K562 (cell line): ENCODE measurements at regions not wholly inside any gene's neighbourhood (a gene's known extent, or its start where the extent isn't known, plus 50 kb on each side); places are given as distances from the start of the nearest gene placed in this dataset.

Source experiments
- ATAC-seq: fragments of 200-7000 bp; cut with Tn5 transposase; 3 replicates; pipeline ENCODE4 v1.9.1; 2020; ENCODE audit warnings: moderate library complexity
- BruUV-seq: library from RNA; stranded (reverse); fragments of 400-500 nt; replicated peaks from 2 replicates; lab custom pipeline; 2021; lab: Mats Ljungman, UMichigan
- CTCF ChIA-PET: fragments of 300-600 bp; formaldehyde crosslinking; extraction: SDS; loops from one replicate; lab custom pipeline; 2021; ENCODE audit warnings: low intra/inter-chr PET ratio; lab: Yijun Ruan, JAX
- POLR2A ChIA-PET: fragments of 300-600, 350-650 bp; sonication (Branson Sonifier 250); formaldehyde crosslinking; extraction: SDS; loops from one replicate; lab custom pipeline; 2021; ENCODE audit warnings: antibody characterized with exemption, inconsistent platforms; lab: Yijun Ruan, JAX
- DNase-seq, 4 experiments: peaks; one replicate each; pipeline versions ENCODE4 v3.0.0 to v3.0.0-alpha.2; 2011 to 2018; ENCODE audit warnings: low spot score in 3 of 4, mixed read lengths in 3 of 4; ENCODE audit errors: extremely low read depth in 1 of 4
- FAIRE-seq: peaks from 2 replicates; lab custom pipeline; 2011; peaks lifted over from hg19 to GRCh38; lab: Jason Lieb, UNC
- H2AFZ ChIP-seq: 2 replicates; pipeline ENCODE4 v1.6.0; 2011; ENCODE audit warnings: low read depth, low read length, control low read depth, inconsistent platforms
- H3K27ac ChIP-seq: fragments of 200-600 bp; 3 replicates; pipeline ENCODE4 v1.8.0; 2011; ENCODE audit warnings: low read depth, mild to moderate bottlenecking, control low read depth, inconsistent platforms, low read length, moderate library complexity, mixed read lengths; ENCODE audit errors: extremely low read depth
- H3K27me3 ChIP-seq, 2 experiments: fragments of 300-600 bp in 1 of 2; 2 replicates in 1 of 2; 3 replicates in 1 of 2; pipeline versions ENCODE4 v1.6.0 to v1.8.0; 2011; ENCODE audit warnings: inconsistent platforms in 2 of 2, low read length in 2 of 2, mild to moderate bottlenecking in 1 of 2, mixed read lengths in 1 of 2, moderate library complexity in 1 of 2; ENCODE audit not compliant: control insufficient read depth in 2 of 2, insufficient read depth in 2 of 2
- H3K36me3 ChIP-seq: fragments of 300-600 bp; 3 replicates; pipeline ENCODE4 v1.8.0; 2011; ENCODE audit warnings: mild to moderate bottlenecking, low read length, inconsistent platforms; ENCODE audit not compliant: control insufficient read depth, insufficient read depth
- H3K4me1 ChIP-seq, 2 experiments: fragments of 200-600 bp in 1 of 2; replicated peaks in 1 of 2; 2 replicates in 1 of 2; 3 replicates in 1 of 2; pipeline versions ENCODE4 v1.5.1 to v1.8.0; 2011; ENCODE audit warnings: inconsistent platforms in 2 of 2, low read length in 2 of 2, mild to moderate bottlenecking in 1 of 2, mixed read lengths in 1 of 2, moderate library complexity in 1 of 2; ENCODE audit not compliant: control insufficient read depth in 2 of 2, insufficient read depth in 2 of 2
- H3K4me2 ChIP-seq: 2 replicates; pipeline ENCODE4 v1.6.1; 2011; ENCODE audit warnings: low read length, control low read depth, inconsistent platforms, mixed read lengths; ENCODE audit not compliant: insufficient read depth
- H3K4me3 ChIP-seq: fragments of 200-600 bp; sonication (generic), shearing (Covaris generic); 2 replicates; pipeline ENCODE4 v1.5.1; 2016; ENCODE audit warnings: control low read depth, inconsistent platforms
- H3K79me2 ChIP-seq: fragments of 200-600 bp; 3 replicates; pipeline ENCODE4 v1.8.0; 2011; ENCODE audit warnings: low read length, inconsistent platforms; ENCODE audit not compliant: control insufficient read depth, insufficient read depth
- H3K9ac ChIP-seq, 2 experiments: 2 replicates each; pipeline versions ENCODE4 v1.6.0 to v1.6.1; 2011; ENCODE audit warnings: low read depth in 2 of 2, low read length in 2 of 2, control low read depth in 1 of 2, inconsistent platforms in 1 of 2, mild to moderate bottlenecking in 1 of 2, mixed read lengths in 1 of 2; ENCODE audit not compliant: insufficient read depth in 1 of 2
- H3K9me1 ChIP-seq: one replicate; pipeline ENCODE4 v1.6.0; 2011; ENCODE audit warnings: inconsistent platforms, mild to moderate bottlenecking, low read length, moderate library complexity; ENCODE audit not compliant: control insufficient read depth, insufficient read depth
- H3K9me3 ChIP-seq: replicated peaks from 2 replicates; pipeline ENCODE4 v1.5.1; 2011; ENCODE audit warnings: low read depth, low read length, inconsistent platforms; ENCODE audit not compliant: control insufficient read depth, insufficient read depth
- H4K20me1 ChIP-seq: replicated peaks from 2 replicates; pipeline ENCODE4 v1.6.1; 2011; ENCODE audit warnings: low read length, inconsistent platforms, mixed read lengths; ENCODE audit not compliant: control insufficient read depth, insufficient read depth
- ARID4B ChIP-seq: sonication (generic); formaldehyde crosslinking; IDR thresholded peaks from 2 replicates; pipeline ENCODE4 v1.8.0; 2022; ENCODE audit warnings: mild to moderate bottlenecking, missing genetic modification reagents
- CHD4 ChIP-seq: fragments of 200-600 bp; sonication (generic); IDR thresholded peaks from 3 replicates; pipeline ENCODE4 v1.6.1; 2012; ENCODE audit warnings: low read depth, mild to moderate bottlenecking, mixed read lengths, low read length, inconsistent platforms; ENCODE audit not compliant: insufficient read depth, insufficient replicate concordance, poor library complexity, severe bottlenecking
- CTBP1 ChIP-seq: fragments of 450-650 bp; IDR thresholded peaks from 2 replicates; pipeline ENCODE4 v1.6.1; 2016; ENCODE audit warnings: borderline replicate concordance
- ESRRB ChIP-seq: fragments of 250-450 bp; sonication (Bioruptor Pico); IDR thresholded peaks from 2 replicates; pipeline ENCODE4 v1.5.0; 2020; ENCODE audit warnings: mild to moderate bottlenecking, moderate library complexity, borderline replicate concordance
- ETV5 ChIP-seq: sonication (generic); formaldehyde crosslinking; IDR thresholded peaks from 2 replicates; pipeline ENCODE4 v1.4.0; 2020; ENCODE audit warnings: low read depth, mild to moderate bottlenecking, missing genetic modification reagents
- POLR2AphosphoS5 ChIP-seq: IDR thresholded peaks from 2 replicates; pipeline ENCODE4 v1.6.1; 2011; ENCODE audit warnings: mild to moderate bottlenecking, low read depth, low read length, moderate library complexity; ENCODE audit not compliant: control insufficient read depth, insufficient read depth
- ZNF12 ChIP-seq: sonication (generic); formaldehyde crosslinking; IDR thresholded peaks from 2 replicates; pipeline ENCODE4 v1.4.0; 2020; ENCODE audit warnings: mild to moderate bottlenecking, missing genetic modification reagents
- WGBS: fragments of 100-300 bp; shearing (Covaris generic); methylation state at CpG from one replicate; pipeline ENCODE4 v1.1.6; 2016; ENCODE audit warnings: low coverage, mixed read lengths; ENCODE audit not compliant: insufficient coverage; ENCODE audit errors: missing lambda C conversion rate; 5-methylcytosine and 5-hydroxymethylcytosine counted together
- in situ Hi-C: fragments of 300-500 bp; cut with MboI; formaldehyde crosslinking; loops from 4 replicates; pipeline ENCODE4 v1.15.0; 2018; ENCODE audit warnings: inconsistent platforms, mixed read lengths
- intact Hi-C: fragments of 100-400 bp; cut with micrococcal nuclease; formaldehyde crosslinking; loops from 2 replicates; pipeline ENCODE4 v1.14.2; 2022
- TF ChIP-seq, protein P1 (sequence below), 3 experiments: fragments of 200-800 bp in 1 of 3; fragments of 250-450 bp in 1 of 3; fragments of 450-650 bp in 1 of 3; sonication (Bioruptor Pico) in 1 of 3; sonication (Bioruptor generic) in 1 of 3; formaldehyde crosslinking in 1 of 3; IDR thresholded peaks; 2 replicates each; pipeline versions ENCODE4 v1.6.1 to v1.8.0; 2016 to 2022; ENCODE audit warnings: mild to moderate bottlenecking in 2 of 3, missing genetic modification characterization in 2 of 3, missing compliant biosample characterization in 1 of 3, moderate library complexity in 1 of 3
- TF ChIP-seq, protein P2 (sequence below): fragments of 250-450 bp; sonication (Bioruptor Pico); IDR thresholded peaks from 2 replicates; pipeline ENCODE4 v1.8.0; 2022; ENCODE audit warnings: inconsistent platforms

- ChIA-PET POLR2A (no interaction called here), CTCF (no interaction called here)
- 0% methylated on average over 6 of the region's 6 CpGs for WGBS
- no peaks in the 10 kb centered on the region for H3K9me3 ChIP-seq
- no peak overlapping the region for H3K4me2 ChIP-seq
- intact Hi-C loops, result no loop called here
- ATAC-seq, result no peak
- DNase-seq, result no peak
- FAIRE-seq, result no peak
- no peaks in the 10 kb centered on the region for H4K20me1 ChIP-seq
- no peak overlapping the region for H3K27ac ChIP-seq
- no peak overlapping the region for H3K4me3 ChIP-seq
- H3K79me2 ChIP-seq, result no peaks in the 10 kb centered on the region
- no peaks in the 10 kb centered on the region for H3K27me3 ChIP-seq
- no peak overlapping the region for H3K9ac ChIP-seq
- in situ Hi-C loops, result no loop called here
- no TSS peak for BruUV-seq
- no peaks in the 10 kb centered on the region for H3K9me1 ChIP-seq
- no peak overlapping the region for H2AFZ ChIP-seq
- H3K4me1 ChIP-seq, result no peaks in the 10 kb centered on the region
- no peaks in the 10 kb centered on the region for H3K36me3 ChIP-seq
- TF ChIP-seq CHD4, result no peak
- TF ChIP-seq ARID4B (CRISPR knock-in tag), result no peak
- TF ChIP-seq, protein P1, sequence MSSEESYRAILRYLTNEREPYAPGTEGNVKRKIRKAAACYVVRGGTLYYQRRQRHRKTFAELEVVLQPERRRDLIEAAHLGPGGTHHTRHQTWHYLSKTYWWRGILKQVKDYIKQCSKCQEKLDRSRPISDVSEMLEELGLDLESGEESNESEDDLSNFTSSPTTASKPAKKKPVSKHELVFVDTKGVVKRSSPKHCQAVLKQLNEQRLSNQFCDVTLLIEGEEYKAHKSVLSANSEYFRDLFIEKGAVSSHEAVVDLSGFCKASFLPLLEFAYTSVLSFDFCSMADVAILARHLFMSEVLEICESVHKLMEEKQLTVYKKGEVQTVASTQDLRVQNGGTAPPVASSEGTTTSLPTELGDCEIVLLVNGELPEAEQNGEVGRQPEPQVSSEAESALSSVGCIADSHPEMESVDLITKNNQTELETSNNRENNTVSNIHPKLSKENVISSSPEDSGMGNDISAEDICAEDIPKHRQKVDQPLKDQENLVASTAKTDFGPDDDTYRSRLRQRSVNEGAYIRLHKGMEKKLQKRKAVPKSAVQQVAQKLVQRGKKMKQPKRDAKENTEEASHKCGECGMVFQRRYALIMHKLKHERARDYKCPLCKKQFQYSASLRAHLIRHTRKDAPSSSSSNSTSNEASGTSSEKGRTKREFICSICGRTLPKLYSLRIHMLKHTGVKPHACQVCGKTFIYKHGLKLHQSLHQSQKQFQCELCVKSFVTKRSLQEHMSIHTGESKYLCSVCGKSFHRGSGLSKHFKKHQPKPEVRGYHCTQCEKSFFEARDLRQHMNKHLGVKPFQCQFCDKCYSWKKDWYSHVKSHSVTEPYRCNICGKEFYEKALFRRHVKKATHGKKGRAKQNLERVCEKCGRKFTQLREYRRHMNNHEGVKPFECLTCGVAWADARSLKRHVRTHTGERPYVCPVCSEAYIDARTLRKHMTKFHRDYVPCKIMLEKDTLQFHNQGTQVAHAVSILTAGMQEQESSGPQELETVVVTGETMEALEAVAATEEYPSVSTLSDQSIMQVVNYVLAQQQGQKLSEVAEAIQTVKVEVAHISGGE (CRISPR knock-in tag; IDR thresholded peaks at IDR 0.05), result no peak
- no peak for TF ChIP-seq POLR2AphosphoS5
- no peak for TF ChIP-seq CTBP1
- TF ChIP-seq ESRRB (CRISPR knock-in tag), result no peak
- TF ChIP-seq, protein P2, sequence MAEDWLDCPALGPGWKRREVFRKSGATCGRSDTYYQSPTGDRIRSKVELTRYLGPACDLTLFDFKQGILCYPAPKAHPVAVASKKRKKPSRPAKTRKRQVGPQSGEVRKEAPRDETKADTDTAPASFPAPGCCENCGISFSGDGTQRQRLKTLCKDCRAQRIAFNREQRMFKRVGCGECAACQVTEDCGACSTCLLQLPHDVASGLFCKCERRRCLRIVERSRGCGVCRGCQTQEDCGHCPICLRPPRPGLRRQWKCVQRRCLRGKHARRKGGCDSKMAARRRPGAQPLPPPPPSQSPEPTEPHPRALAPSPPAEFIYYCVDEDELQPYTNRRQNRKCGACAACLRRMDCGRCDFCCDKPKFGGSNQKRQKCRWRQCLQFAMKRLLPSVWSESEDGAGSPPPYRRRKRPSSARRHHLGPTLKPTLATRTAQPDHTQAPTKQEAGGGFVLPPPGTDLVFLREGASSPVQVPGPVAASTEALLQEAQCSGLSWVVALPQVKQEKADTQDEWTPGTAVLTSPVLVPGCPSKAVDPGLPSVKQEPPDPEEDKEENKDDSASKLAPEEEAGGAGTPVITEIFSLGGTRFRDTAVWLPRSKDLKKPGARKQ (CRISPR knock-in tag), result no peak
- no peak for TF ChIP-seq ZNF12 (CRISPR knock-in tag)
- no peak for TF ChIP-seq ETV5 (CRISPR knock-in tag)
Observed at GRCh38 chr18:61965311-61965710, 72.5 kb upstream of the RNF152 start.
